NB4 (cell line): ENCODE measurements at regions not wholly inside any gene's neighbourhood (a gene's known extent, or its start where the extent isn't known, plus 50 kb on each side); places are given as distances from the start of the nearest gene placed in this dataset.

Source experiments
- DNase-seq: peaks from one replicate; pipeline ENCODE4 v3.0.0; 2010; ENCODE audit warnings: low read depth
- H3K4me3 ChIP-seq: one replicate; pipeline ENCODE4 v1.5.1; 2011; ENCODE audit warnings: mild to moderate bottlenecking, low read depth, low read length, moderate library complexity
- CTCF ChIP-seq: IDR thresholded peaks from one replicate; pipeline ENCODE4 v1.5.1; 2012; ENCODE audit warnings: low read depth, low read length
- MAX ChIP-seq: IDR thresholded peaks from 2 replicates; pipeline ENCODE4 v1.6.1; 2011; ENCODE audit warnings: low read depth, low read length
- MYC ChIP-seq: IDR thresholded peaks from 2 replicates; pipeline ENCODE4 v1.6.1; 2011; ENCODE audit warnings: low read depth, low read length
- POLR2A ChIP-seq: IDR thresholded peaks from 2 replicates; pipeline ENCODE4 v1.6.1; 2011; ENCODE audit warnings: mild to moderate bottlenecking; ENCODE audit not compliant: insufficient read length; ENCODE audit errors: extremely low read depth

DNA sequence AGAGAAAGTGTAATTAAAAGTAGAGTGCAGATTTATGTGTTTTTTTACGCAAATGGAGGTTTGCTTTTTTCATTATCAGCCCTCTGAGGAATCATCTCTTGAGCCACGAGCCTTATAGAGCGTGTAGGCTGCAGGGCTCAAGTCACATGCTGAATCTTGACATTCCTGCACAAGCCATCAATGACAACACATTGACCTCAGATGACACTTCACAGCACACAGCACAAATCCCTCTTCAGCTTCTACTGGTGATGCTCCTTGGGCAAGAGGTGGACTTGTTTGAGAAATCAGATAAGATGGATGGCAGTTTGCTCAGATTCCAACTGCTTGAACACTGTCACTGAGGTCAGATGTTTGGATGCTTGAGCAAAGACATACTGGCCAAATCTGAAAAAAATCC is 250.6 kb downstream of the SNCA start:
- DNase-seq, result no peak
- no peak overlapping the region for H3K4me3 ChIP-seq
- TF ChIP-seq MAX, result no peak
- no peak for TF ChIP-seq POLR2A
- no peak for TF ChIP-seq CTCF
- TF ChIP-seq MYC, result no peak

GRCh38 chr4:89582756-89583505 is 254.0 kb downstream of the SNCA start:
- H3K4me3 ChIP-seq, result no peak overlapping the region
- TF ChIP-seq CTCF (no peak), POLR2A (no peak), MAX (no peak), MYC (no peak)
- no peak for DNase-seq

GRCh38 chr4:89579771-89580170 is 257.2 kb downstream of the SNCA start:
- no peak for DNase-seq
- H3K4me3 ChIP-seq, result no peak overlapping the region
- TF ChIP-seq POLR2A (no peak), CTCF (no peak), MAX (no peak), MYC (no peak)

- no peak for DNase-seq
- H3K4me3 ChIP-seq, result no peak overlapping the region
- TF ChIP-seq MAX, result no peak
- TF ChIP-seq MYC, result no peak
- TF ChIP-seq POLR2A, result no peak
- no peak for TF ChIP-seq CTCF
These were observed 260.7 kb downstream of the SNCA start for GRCh38 chr4:89576246-89576645.

GRCh38 chr4:89575840-89576239 is 261.1 kb downstream of the SNCA start:
- H3K4me3 ChIP-seq, result no peak overlapping the region
- TF ChIP-seq POLR2A (no peak), MYC (no peak), CTCF (no peak), MAX (no peak)
- DNase-seq, result no peak
